Activated T-cell treated with anti-CD3 and anti-CD28 coated beads, Interleukin-2, amount 50 U/mL, for 4 hours (primary cell): ENCODE measurements at regions not wholly inside any gene's neighbourhood (a gene's known extent, or its start where the extent isn't known, plus 50 kb on each side); places are given as distances from the start of the nearest gene placed in this dataset.

Experiments
- ATAC-seq, 2 donors: fragments of 200-7000 bp; cut with Tn5 transposase; one replicate each; pipeline ENCODE4 v1.10.0; 2021
- DNase-seq: peaks from one replicate; pipeline ENCODE4 v3.0.0-alpha.2; 2020
- H3K27me3 Mint-ChIP-seq: one replicate; pipeline ENCODE4 v1.8.0; 2021; ENCODE audit warnings: low read depth, mixed read lengths
- H3K36me3 Mint-ChIP-seq: one replicate; pipeline ENCODE4 v1.8.0; 2022; ENCODE audit warnings: mixed read lengths; ENCODE audit not compliant: insufficient read depth
- H3K4me1 Mint-ChIP-seq: one replicate; pipeline ENCODE4 v1.8.0; 2021; ENCODE audit warnings: low read depth, mixed read lengths
- H3K4me3 Mint-ChIP-seq: one replicate; pipeline ENCODE4 v1.8.0; 2021; ENCODE audit warnings: mild to moderate bottlenecking, moderate library complexity, mixed read lengths
- H3K9me3 Mint-ChIP-seq: one replicate; pipeline ENCODE4 v1.8.0; 2021; ENCODE audit warnings: mixed read lengths

DNA sequence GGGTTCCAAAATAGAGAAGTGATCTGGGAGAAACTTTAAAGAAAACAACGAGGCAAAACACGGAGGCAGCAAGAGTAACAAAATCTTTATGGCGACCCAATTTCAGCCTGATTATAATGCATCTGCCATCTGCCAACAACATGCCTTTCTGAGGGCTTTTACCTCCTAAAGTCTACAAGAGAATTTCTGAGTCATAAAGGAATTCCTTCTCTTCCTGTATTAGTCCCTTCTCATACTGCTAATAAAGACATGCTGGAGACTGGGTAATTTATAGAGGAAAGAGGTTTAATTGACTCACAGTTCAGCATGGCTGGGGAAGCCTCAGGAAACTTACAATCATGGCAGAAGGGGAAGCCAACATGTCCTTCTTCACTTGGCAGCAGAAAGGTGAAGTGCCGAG lies 226.6 kb downstream of the HACE1 start:
- Mint-ChIP-seq H3K4me3 (no peak overlapping the region), H3K9me3 (no peaks in the 10 kb centered on the region), H3K4me1 (no peaks in the 10 kb centered on the region), H3K27me3 (peaks cover 7% of the 10 kb centered on the region), H3K36me3 (no peaks in the 10 kb centered on the region)
- DNase-seq: no peak
- no peak for ATAC-seq

- ATAC-seq: no peak
- Mint-ChIP-seq H3K9me3 (no peaks in the 10 kb centered on the region), H3K27me3 (peaks cover 7% of the 10 kb centered on the region)
Measured at GRCh38 chr6:104632588-104632987, 227.1 kb downstream of the HACE1 start.

GRCh38 chr6:104630955-104631354 lies 228.8 kb downstream of the HACE1 start:
- Mint-ChIP-seq H3K4me3 (no peak overlapping the region), H3K9me3 (no peaks in the 10 kb centered on the region), H3K4me1 (no peaks in the 10 kb centered on the region), H3K36me3 (no peaks in the 10 kb centered on the region), H3K27me3 (peaks cover 7% of the 10 kb centered on the region)
- DNase-seq (no peak), ATAC-seq (no peak)

More at GRCh38 chr6:104632588-104632987, 227.1 kb downstream of the HACE1 start:
- no peak for DNase-seq
- Mint-ChIP-seq H3K4me3 (no peak overlapping the region), H3K36me3 (no peaks in the 10 kb centered on the region), H3K4me1 (no peaks in the 10 kb centered on the region)

DNA sequence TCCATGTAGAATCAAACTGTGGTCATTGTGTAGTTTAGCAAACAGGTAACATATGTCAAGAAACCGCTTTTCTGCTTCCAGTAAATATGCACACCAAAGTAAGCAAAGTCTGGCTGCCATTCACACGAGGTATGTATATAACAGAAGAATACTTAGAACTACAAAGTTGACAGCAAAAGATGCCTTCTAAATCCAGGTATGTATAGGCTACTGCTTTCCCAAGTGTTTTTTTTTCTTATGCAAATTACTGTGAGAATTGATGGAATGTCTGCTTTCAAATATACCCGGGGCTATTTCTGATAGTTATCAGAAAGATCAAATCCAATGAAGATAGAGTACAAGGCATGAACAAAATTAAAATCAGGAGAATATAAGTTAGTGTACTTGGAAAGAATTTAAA lies 229.2 kb downstream of the HACE1 start:
- H3K27me3 Mint-ChIP-seq: peaks cover 7% of the 10 kb centered on the region

DNA sequence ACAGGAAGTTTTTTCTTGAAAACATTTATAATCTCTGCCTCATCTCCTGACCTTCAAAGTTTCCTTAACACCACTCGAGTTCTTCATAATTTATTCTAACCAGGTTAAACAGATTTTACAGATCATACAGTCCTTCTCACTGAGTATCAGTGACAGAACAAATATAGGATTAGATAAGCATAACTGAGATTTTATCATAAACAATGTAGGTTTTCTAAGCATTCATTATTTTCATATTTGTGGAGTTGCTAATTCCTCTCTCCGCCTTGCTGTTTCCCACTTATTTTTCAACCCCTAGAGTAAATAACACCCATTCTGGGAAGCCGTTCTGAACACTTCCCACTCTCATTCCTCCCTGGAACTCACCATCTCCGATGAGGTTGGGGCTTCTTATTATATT lies 229.9 kb downstream of the HACE1 start:
- no peaks in the 10 kb centered on the region for H3K36me3 Mint-ChIP-seq
- H3K9me3 Mint-ChIP-seq: no peaks in the 10 kb centered on the region
- DNase-seq (no peak), ATAC-seq (no peak)
- peaks cover 10% of the 10 kb centered on the region for H3K27me3 Mint-ChIP-seq
- no peaks in the 10 kb centered on the region for H3K4me1 Mint-ChIP-seq
- H3K4me3 Mint-ChIP-seq: no peak overlapping the region

More for the DNA sequence above, 229.2 kb downstream of the HACE1 start:
- H3K9me3 Mint-ChIP-seq: no peaks in the 10 kb centered on the region
- ATAC-seq: no peak
- DNase-seq: no peak
- H3K4me1 Mint-ChIP-seq: no peaks in the 10 kb centered on the region
- H3K36me3 Mint-ChIP-seq: no peaks in the 10 kb centered on the region
- H3K4me3 Mint-ChIP-seq: no peak overlapping the region

DNA sequence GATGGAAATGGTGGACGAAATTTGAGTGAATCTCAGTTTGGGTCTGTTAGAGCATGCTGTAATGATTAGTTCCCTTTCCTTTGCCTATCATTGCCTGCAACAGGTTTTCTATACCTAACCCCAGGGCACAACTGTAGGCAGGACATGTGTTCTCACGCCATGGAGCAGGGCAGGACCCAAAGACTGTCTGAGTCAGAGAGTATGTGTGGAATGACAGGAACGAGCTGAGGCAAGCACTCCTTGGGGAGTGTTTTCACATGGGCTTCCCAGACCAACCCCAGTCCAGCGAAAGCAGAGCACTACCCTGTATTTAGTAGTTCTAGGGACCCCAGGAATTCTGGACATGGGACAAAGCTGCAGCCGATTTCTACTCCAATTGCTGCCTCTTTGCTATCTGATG lies 234.2 kb downstream of the HACE1 start:
- Mint-ChIP-seq H3K9me3 (no peaks in the 10 kb centered on the region), H3K4me1 (peaks cover 6% of the 10 kb centered on the region), H3K36me3 (no peaks in the 10 kb centered on the region), H3K4me3 (no peak overlapping the region), H3K27me3 (peaks cover 7% of the 10 kb centered on the region)
- DNase-seq (no peak), ATAC-seq (no peak)

GRCh38 chr6:104623052-104623690 lies 236.5 kb downstream of the HACE1 start:
- Mint-ChIP-seq H3K9me3 (no peaks in the 10 kb centered on the region), H3K4me1 (peaks cover 8% of the 10 kb centered on the region), H3K27me3 (peaks cover 3% of the 10 kb centered on the region), H3K4me3 (peak overlapping the region; percentile 39), H3K36me3 (no peaks in the 10 kb centered on the region)
- ATAC-seq (no peak), DNase-seq (no peak)

GRCh38 chr6:104621396-104621795 lies 238.3 kb downstream of the HACE1 start:
- H3K36me3 Mint-ChIP-seq: no peaks in the 10 kb centered on the region
- H3K4me1 Mint-ChIP-seq: peaks cover 8% of the 10 kb centered on the region
- peaks cover 3% of the 10 kb centered on the region for H3K27me3 Mint-ChIP-seq
- H3K9me3 Mint-ChIP-seq: no peaks in the 10 kb centered on the region
- ATAC-seq (no peak), DNase-seq (no peak)
- H3K4me3 Mint-ChIP-seq: no peak overlapping the region

DNA sequence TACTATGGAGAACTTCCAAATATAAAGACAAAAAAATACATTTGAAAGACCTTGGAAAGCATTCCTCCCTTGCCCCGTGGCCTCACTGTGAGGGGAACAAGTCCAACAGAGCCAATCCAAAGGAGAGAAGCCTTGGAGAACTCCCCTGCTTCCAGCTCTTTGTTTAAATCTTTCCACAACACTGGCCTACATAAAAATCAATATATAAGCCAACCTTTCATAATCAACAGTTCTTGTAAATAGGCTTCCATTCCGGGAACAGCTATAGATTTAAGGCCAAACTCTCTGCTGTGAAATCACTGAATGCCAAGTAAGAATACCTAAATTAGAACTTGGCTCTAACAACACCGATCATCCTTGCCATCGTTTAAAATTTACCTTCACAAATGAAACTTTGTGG lies 242.1 kb downstream of the HACE1 start:
- DNase-seq (no peak), ATAC-seq (no peak)
- H3K4me3 Mint-ChIP-seq: no peak overlapping the region
- no peaks in the 10 kb centered on the region for H3K9me3 Mint-ChIP-seq
- no peaks in the 10 kb centered on the region for H3K27me3 Mint-ChIP-seq
- no peaks in the 10 kb centered on the region for H3K36me3 Mint-ChIP-seq
- H3K4me1 Mint-ChIP-seq: peaks cover 2% of the 10 kb centered on the region

- ATAC-seq (no peak), DNase-seq (no peak)
- Mint-ChIP-seq H3K4me3 (no peak overlapping the region), H3K4me1 (peaks cover 2% of the 10 kb centered on the region), H3K27me3 (peaks cover 5% of the 10 kb centered on the region), H3K9me3 (no peaks in the 10 kb centered on the region), H3K36me3 (no peaks in the 10 kb centered on the region)
Measured at GRCh38 chr6:104614394-104614793, 245.3 kb downstream of the HACE1 start.

- Mint-ChIP-seq H3K27me3 (peaks cover 5% of the 10 kb centered on the region), H3K4me3 (no peak overlapping the region), H3K36me3 (no peaks in the 10 kb centered on the region), H3K4me1 (peaks cover 2% of the 10 kb centered on the region), H3K9me3 (no peaks in the 10 kb centered on the region)
- no peak for ATAC-seq
- DNase-seq: no peak
Measured at GRCh38 chr6:104613416-104614001, 246.2 kb downstream of the HACE1 start.

DNA sequence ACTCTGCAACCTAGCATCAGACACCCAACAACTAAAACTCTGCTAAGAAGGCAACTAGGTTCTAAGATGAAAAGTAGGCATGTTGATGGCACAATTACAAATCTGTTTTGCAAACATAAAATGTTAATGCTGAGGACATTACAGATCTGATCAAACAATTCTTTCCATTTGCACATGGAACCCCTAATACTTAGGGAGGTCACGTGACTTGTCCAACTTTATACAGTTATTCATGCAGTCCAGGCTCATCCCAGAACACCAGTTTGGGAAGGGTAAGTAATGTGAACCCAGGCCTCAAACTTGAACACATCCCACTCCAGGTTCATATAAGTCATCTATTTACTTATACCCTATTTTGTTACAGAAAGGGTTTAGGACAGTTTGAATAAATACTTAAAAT lies 247.2 kb downstream of the HACE1 start:
- Mint-ChIP-seq H3K4me3 (no peak overlapping the region), H3K9me3 (no peaks in the 10 kb centered on the region), H3K36me3 (no peaks in the 10 kb centered on the region), H3K27me3 (peaks cover 5% of the 10 kb centered on the region), H3K4me1 (no peaks in the 10 kb centered on the region)
- no peak for ATAC-seq
- no peak for DNase-seq

DNA sequence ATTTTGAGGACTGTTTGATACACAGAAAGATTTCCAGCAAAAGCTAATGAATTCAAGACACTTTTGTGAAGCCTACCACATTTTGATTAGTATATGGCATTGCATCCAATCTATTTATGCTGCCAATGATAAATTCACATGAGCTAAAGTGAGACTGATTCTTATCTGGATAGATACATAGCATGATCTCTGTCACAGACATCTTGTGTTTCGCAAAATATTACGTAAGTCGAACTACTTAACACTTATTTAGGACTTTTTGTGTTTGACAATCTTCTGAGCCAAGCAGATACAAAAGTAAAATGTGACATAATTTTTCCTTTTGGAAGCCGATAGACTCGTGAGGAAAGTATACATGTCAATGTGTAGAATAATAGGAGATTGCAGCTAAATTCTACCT lies 251.6 kb downstream of the HACE1 start:
- DNase-seq (no peak), ATAC-seq (no peak)
- Mint-ChIP-seq H3K4me3 (no peak overlapping the region), H3K9me3 (no peaks in the 10 kb centered on the region), H3K4me1 (no peaks in the 10 kb centered on the region), H3K27me3 (peaks cover 6% of the 10 kb centered on the region), H3K36me3 (no peaks in the 10 kb centered on the region)

GRCh38 chr6:104607501-104607900 lies 252.2 kb downstream of the HACE1 start:
- Mint-ChIP-seq H3K4me3 (no peak overlapping the region), H3K27me3 (peaks cover 6% of the 10 kb centered on the region), H3K9me3 (no peaks in the 10 kb centered on the region), H3K4me1 (no peaks in the 10 kb centered on the region), H3K36me3 (no peaks in the 10 kb centered on the region)
- ATAC-seq (peak; percentile 28 to 55), DNase-seq (no peak)

DNA sequence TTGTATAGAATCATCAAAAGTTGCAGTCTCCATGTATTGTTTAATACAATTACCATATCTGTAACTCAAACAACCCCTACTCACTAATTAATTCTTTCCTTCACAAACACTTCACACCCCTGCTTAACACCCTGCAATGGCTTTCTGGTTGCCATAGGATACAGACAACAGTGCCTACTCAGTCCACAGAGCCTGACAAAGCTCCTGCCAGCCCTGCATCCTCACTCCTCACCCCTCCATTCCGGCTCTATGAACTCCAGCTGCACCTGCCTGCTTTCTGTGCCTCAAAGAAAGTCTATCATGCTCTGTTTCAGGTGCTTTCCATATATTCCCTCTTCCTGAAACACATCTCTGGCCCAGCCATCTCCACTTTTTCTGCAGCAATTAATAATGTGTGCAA lies 253.4 kb downstream of the HACE1 start:
- H3K4me3 Mint-ChIP-seq: no peak overlapping the region
- no peaks in the 10 kb centered on the region for H3K4me1 Mint-ChIP-seq
- H3K36me3 Mint-ChIP-seq: no peaks in the 10 kb centered on the region
- ATAC-seq (no peak), DNase-seq (no peak)
- peaks cover 4% of the 10 kb centered on the region for H3K27me3 Mint-ChIP-seq
- H3K9me3 Mint-ChIP-seq: no peaks in the 10 kb centered on the region
